ENCODE measurements at regions not wholly inside any gene's neighbourhood (a gene's known extent, or its start where the extent isn't known, plus 50 kb on each side); places are given as distances from the start of the nearest gene placed in this dataset.

DNA sequence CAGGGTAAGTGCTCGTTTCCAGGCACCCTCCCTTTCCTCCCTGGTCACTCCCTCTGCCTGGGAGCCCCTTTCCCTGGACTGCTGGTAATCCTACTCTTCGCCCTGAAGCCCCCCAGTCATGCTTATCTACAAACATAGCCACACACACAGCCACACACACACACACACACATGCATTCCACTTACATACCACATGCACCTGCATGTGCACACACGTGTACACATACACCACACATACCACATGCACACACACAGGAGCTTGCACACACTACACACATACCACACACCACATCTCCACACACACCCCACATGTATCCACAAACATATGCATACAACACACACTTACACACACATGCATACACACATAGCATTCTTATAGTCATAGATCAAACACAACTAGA, 358.5 kb downstream of the GADD45G start:
- no peak for DNase-seq (ENCODE audit: low read depth)

DNA sequence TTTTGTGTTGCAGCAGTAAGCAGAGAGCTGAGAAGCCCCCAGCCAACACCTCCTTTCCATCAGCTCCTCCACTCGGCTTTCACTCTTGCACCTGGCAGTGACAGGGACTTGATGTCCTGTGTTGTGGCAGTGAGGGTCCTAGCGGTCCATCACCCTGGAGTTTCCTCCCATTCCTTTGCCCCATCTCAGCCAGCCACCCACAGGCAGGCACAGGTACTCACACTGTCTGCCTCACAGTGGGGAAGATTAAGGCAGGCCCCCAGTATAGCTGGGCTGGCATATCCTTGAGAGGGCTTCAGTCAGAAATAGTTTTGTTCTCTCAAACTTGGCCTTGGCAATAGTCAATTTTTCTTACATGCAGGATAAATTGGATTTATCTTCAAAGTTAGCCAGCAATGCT, 362.7 kb downstream of the GADD45G start:
- no peak for DNase-seq (ENCODE audit: low read depth)

DNA sequence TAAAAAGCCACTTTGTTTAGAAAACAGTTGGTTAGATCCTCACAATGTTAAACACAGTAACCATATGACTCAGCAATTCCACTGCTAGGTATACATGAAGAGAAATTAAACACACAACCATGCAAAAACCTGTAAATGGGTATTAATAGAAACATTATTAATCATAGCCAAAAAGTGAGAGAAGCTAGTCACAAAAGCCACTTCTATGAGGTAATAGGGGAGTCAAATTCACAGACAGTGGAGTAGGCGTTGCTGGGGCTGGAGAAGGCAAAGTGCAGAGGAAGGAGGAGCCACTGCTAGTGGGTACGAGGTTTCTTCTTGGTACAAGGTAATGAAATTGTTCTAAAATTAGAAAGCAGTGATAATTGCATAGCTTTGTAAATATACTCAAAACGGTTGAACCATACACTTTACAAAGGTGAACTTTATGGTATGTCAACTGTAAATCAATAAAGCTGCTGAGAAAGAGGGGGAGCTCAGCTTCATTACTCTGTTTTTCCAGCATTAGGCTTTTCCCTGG, 364.4 kb downstream of the GADD45G start:
- DNase-seq (ENCODE audit: low read depth): peak; percentile 67

DNA sequence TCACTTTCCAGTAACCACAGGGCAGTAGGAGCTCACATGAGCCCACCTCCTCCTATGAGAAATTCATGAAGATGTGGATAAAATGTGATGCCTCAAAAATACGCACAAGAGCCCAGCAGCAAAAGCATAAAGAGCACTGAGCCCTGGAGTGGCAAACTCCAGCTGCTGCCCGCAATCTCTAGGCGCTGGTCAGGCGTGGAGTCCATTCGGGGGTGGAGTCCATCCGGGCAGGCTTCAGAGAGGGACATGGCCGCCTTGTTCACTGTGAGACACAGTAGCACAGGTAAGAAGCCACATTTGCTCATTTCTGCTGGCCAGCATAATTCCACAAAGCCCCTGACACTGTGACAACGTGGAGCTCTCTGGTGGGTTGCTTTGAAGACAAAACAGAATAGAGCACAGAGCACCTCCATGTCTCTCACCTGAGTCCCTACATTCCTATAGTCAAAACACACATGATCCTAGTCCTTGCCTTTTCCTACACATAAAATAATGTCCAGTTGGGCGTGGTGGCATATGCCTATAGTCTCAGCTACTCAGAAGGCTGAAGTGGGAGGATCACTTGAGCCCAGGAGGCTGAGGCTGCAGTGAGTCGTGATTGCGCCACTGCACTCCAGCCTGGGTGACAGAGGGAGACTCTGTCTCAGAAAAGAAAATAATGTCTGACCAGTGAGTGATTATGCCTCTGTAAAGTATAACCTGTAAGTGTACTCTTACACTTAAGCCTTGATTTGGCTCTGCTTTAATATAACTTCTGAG, 365.2 kb downstream of the GADD45G start:
- DNase-seq (ENCODE audit: low read depth): no peak

DNA sequence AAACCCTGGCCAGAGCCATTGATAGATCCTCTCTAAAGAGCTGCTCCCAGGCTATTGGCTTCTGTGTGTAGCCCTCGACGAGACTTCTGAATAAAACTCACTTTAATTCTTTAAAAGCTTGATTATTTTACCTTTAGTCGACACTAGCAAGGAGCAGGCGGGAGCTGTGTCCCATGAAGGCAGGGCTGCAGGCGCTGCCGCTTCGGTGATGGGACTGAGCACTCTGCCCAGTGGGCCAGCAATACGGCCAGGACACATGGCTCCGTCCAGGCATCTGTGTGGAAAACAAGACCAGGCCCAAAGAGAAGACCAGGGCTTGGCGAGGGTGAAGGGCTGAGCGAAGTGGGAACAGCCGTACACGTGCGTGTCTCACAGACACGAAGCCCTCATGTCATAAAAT, 365.9 kb downstream of the GADD45G start:
- no peak for DNase-seq (ENCODE audit: low read depth)

DNA sequence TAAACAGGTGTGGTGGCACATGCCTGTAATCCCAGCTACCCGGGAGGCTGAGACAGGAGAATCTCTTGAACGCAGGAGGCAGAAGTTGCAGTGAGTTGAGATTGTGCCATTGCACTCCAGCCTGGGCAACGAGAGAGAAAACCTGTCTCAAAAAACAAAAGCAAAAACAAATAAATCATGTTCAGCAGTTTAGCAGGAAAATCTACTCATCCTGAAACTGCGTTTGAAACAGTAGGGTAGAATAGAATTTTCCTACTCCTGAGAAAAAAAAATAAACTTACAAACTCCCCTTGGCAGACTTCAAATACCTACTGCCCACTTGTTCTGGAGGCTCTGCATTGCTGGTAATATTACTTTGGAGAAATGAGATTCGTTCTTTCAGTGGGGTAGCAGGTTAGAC, 367.7 kb downstream of the GADD45G start:
- no peak for DNase-seq (ENCODE audit: low read depth)

DNA sequence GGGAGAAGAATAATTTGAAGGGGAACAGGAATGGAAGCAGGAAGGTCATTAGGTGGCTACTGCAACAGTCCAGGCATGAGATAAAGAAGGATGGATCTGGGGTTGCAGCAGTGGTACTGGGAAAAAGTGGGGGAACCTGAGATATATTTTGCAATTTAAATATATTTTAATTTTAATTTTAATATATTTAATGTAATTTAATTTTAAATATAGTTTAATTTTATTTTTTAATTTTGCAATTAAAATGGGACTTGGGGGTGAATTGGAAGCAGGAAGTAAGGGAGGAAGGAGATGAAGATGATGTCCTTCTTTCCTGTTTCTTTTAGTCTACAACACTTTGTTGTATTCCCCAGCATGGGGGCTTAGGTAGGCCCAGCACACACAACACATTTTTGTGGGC, 369.8 kb downstream of the GADD45G start:
- DNase-seq (ENCODE audit: low read depth): no peak

DNA sequence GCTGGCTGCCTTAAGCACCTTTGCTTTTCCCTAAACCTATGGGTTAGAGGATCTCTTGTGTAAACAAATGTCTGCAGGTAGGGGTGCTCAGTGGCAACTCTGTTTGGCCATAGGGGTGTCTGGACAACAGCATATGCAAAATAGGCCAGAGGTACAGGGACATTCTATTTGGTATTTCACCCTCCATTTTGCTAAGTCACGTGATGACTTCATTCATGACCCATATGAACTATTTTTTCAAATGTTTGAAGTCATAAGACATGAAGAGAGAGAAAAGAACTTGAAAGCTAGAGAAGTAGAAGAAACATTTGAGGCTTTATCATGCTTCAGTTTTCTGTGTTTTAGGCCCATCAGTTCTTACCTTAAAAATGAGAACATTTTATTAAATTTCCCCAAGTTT, 370.2 kb downstream of the GADD45G start:
- no peak for DNase-seq (ENCODE audit: low read depth)

DNA sequence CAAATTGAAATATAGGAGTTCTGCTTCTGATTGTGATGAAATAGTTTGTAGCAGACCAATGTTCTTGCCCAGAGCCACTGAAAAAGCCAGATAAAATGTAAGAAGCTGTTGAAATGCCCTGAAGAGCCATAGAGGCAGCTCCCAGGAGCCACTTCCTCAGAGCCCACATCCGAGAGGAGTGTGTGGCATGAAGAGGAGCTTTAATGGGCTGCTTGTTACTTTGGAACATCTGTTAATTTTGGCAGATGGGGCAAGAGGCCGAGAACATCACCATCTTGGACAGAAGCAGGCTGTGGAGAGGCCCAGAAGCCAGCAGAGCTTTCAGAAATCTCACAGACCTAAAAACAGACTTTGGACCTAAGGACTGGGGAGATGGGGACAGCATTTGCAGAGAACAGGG, 370.8 kb downstream of the GADD45G start:
- DNase-seq (ENCODE audit: low read depth): no peak

DNA sequence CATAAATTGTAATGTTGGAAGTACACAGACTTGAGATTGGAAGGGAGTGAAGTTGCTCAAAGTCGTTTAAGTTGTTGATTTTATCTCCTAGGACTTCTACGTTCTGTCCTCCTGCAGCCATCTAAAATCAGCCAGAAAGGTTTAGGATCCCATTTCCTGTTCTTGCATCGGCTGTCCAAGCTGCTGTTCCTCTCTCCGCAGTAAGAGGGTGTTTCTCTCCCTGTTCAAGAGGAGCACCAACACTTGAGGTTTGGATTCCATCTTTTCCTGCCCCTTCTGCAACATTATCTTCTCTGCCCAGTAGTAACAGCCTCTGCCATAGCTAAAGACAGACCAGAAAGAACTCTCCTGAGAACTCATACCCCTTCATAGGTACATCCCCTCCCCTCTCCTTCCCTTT, 373.4 kb downstream of the GADD45G start:
- DNase-seq (ENCODE audit: low read depth): peak; percentile 46

DNA sequence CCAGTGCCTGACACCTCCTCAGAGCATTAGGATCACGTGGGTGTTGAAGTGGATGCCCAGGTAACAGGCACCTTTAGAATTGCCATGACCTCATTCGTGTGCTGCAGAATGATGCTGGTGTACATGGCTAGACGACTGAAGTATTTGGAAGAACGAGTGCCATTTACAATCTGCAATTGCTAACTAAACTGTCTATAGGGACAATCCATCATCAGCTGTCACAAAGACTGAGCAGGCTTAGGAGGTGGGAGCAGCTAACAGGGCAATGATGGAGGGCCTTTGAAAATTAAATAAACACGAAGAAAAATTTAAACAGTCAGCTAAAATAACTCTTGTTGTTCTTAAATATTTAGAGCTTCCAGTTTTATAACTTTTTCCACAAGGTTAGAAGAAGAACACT, 375.8 kb downstream of the GADD45G start:
- DNase-seq (ENCODE audit: low read depth): no peak

DNA sequence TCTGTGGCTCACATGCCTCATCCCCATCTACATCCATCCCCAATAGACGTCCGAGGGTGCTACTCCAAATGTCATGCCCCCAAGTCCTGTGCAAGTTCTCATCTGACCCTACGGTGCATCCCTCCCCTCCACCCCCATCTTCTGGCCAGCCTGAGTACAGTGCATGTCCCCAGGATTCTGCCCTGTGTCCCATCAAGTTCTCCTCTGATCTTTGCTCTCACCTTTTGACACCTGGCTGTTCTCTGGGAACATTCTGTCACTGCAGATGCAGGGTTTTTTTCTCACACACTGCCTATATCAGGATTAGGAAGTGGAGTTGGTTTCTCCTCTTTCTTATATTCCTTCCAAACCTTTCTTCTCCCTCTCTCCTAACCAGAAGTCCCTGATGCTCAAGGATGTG, 377.2 kb downstream of the GADD45G start:
- DNase-seq (ENCODE audit: low read depth): no peak

DNA sequence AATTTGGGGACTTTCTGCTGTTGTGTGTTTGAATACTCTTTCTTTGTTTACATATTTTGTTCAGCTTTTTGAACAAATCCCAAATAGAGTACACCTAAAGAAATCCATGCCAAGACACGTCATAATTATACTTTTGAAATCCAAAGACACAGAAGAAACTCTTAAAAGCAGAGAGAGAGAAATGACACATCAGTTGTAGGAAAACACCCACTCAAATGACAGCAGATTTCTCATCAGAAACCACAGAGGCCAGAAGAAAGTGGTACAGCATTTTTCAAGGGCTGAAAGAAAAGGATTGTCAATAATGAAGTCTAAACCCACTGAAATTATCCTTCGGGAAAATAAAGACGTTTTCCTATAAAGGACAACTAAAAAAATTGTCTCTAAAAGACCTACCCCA, 378.6 kb downstream of the GADD45G start:
- no peak for DNase-seq (ENCODE audit: low read depth)

DNA sequence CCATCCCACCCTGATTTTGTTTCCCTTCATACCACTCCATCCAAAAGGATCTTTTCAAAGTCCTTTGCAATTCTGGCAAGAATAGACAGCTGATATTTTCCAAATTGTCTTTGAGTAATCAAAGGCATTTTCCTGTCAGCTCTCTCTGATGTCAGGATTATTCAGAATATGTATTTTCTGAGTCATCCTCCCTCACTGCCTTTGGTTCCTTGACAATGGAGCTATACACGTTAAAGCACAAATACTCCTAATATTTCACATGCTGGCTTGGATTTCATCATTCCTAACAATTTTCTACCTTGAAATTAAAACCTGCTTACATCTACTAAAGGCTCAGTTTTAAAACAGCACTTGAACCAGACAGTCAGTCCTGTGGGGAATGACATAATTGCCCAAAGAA, 379.4 kb downstream of the GADD45G start:
- DNase-seq (ENCODE audit: low read depth): no peak

DNA sequence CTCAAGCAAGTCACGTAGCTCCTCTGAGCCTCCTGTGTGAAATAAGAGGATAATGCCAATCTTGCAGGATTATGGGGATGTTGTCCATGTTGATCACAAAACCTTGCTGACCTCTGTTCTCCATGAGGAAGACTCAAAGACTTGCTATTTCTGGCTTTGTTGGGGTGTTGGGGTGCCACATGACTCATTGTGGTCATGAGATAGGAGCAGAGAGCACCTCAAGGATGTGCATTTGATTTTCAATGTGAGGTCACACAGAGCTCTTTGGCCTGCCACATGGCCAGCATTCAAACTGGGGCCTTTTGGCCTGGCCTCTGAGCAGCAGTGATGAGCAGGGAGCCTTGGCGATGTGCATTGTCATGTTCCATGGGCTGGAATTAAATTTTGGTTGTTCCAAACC, 380.3 kb downstream of the GADD45G start:
- no peak for DNase-seq (ENCODE audit: low read depth)

DNA sequence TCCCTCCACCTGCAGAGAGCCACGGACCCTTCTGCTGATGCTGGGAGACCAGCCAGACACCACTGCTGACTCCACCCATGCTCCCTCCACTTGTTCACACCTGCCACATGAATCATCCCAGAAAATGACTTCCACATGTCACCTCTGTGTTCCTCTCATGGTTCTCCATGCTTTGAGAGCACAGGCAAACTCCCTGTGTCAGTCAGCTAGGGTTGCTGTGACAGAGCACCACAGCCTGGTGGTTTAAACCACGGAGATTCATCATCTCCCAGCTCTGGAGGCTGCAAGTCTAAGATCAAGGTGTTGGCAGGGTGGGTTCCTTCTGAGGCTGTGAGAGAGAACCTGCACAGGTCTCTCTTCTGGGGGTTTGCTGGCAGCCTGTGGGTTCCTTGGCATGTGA, 381.4 kb downstream of the GADD45G start:
- no peak for DNase-seq (ENCODE audit: low read depth)

DNA sequence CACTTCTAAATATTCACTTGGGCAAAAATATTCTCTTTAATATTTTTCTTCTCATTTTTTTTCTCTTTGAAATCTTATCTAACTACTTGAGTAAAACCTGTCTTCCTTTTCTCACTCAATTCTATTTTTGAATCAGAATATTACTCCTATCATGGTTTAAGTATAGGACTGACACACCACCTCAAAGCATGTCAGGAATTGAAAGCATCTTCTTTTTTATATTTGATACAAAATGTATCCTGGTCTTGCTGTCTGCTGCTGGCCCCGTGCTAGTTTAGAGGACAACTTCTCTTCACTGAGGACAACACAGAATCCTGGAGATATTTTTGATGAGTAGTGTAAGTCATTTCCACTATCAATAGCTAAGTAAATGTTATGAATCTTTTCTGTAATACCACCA, 383.6 kb downstream of the GADD45G start:
- no peak for DNase-seq (ENCODE audit: low read depth)

DNA sequence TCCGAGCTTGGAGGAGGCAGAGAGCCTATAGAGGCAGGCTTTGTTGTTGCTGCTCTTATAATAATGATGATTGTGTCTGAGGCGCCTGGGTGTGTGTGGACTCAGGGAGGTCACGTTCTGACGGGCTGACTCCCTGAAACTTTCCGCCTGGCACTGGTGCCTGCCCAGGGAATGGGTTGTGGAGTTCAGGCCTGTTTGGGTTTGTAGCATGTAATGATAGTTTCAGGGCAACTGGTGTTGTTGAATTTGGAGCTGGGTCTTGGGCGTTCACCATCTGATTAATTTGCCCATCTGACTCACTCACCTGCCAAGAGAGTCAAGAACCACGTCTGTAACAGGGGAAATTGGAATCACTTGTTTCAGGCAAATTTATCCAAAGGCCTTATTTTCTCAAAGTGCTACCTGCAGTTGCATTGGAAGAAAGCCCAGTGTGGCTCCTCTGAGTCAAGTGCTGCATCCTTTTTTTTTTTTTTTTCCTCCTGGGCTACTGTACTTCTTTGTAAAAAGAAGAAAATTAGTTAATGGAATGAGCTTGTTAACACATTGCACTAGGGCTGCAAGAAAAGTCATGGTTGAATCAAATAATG, 386.5 kb downstream of the GADD45G start:
- DNase-seq (ENCODE audit: low read depth): no peak

DNA sequence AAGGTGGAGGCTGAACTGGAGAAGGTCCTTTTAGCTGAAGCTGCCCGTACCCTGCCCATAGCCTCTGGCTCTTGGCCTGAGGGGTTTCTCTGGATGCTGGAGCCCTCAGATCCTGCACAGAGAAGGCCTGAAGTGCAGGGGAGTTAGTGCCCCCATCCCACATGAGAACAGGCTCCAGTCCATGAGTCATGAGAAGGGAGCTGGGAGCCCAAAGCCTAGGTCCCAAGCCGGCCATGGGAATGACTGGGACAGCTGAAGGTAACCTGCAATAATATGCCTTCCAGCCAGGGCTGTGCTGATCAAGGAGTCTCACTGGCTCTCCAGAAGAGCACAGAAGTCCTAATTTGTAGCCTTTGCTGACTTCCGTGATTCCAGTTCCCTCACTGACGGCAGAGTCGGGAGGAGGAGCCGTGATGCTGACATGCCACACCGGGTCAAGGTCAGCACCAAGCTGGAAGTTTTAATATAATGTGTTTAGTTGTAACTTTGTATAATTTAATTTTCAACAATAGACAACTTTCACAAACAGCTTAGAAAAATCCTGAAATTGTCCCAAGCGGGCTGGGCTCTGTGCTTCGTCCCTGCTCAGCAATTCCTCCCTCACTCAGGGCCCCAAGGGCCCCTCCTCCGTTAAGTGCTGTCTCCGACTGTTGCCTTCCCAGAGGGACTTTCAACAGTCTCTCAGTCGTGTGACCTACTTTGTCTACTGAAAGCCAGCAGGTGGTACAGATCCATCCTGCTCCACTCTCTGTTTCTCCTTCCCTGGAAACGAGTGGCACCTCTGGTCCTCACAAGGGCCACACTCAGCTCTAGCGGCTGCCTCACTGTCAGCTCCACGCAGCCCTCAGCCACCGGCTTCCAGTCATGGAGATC, 387.8 kb downstream of the GADD45G start:
- DNase-seq (ENCODE audit: low read depth): no peak

DNA sequence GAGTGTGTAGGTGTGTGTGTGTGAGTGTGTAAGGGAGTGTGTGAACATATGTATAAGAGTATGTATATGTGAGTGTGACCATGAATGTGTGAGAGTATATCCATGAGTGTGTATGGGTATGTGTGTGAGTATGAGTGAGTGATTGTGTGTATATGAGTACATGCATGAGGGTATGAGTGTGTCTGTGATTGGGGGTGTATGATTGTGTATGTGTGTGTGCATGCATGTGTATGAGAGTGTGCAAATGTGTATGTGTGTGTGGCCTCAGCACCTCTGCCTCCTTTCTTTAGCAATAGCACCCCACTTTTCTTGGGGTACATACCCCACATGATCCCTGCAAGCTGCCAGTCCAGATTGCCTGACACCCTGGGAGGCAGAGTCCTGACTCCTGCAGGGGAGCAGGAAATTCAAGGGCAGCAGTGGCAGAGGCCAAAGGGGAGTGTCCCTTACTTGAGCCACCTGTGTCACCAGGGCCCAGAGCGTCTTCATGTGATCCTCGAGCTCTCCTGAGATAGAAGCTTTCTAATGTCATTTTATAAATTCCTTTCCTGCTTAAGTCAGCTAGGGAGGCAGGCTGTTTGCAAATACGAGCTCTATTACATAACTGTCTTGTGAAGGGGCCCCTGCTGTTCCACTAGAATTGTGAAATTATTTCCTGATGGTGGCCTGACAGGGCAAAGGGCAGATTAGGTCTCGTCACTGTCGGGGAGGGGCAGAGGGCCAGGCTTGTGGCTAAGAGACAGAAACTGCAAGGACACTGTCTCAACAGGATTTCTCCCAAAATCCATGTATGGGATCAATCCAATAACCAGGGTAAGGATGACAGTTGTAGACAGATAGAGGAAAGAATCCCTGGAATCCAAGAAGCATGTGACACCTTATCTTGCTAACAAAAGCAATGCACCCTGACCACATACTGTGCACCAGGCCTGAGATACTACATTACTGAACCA, 389.1 kb downstream of the GADD45G start:
- DNase-seq (ENCODE audit: low read depth): no peak

DNA sequence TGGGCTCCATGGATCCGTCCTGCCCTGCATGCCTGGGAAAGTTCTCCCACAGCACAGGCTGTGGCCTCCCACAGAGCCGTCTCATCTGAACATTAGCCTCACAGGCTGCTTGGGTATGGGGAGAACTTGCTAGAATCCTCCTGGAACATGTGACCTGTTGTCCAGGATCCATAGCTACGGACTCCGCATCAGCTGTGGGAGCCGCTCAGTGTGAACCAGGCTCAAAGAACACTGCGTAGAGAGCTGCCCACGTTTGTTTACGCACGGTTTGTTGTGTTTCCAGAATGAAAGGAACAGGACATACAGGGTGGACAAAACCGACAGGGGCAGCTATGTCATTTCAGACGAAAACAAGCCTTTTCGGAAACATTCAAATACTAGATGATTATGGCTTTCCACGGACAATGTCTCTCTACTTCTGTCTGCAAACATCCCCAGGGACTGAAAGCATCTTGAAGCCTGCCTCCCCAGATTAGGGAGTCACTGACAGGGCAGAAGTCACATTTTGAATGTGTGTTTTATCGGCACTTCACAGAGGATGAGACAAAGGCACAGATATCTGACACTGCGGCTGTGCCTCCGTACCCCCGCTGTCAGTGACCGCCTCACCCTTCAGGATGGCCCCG, 390.3 kb downstream of the GADD45G start:
- DNase-seq (ENCODE audit: low read depth): no peak

Measured in M059J (cell line).